SK-N-SH (cell line): ENCODE measurements at regions not wholly inside any gene's neighbourhood (a gene's known extent, or its start where the extent isn't known, plus 50 kb on each side); places are given as distances from the start of the nearest gene placed in this dataset.

Source experiments
- CTCF ChIA-PET: fragments of 300-600, 350-600 bp; formaldehyde crosslinking; extraction: SDS; loops from one replicate; lab custom pipeline; 2021; lab: Yijun Ruan, JAX
- POLR2A ChIA-PET: fragments of 350-600 bp; sonication (Branson Sonifier 250); formaldehyde crosslinking; extraction: SDS; loops from one replicate; lab custom pipeline; 2020; ENCODE audit warnings: antibody characterized with exemption, inconsistent platforms; lab: Yijun Ruan, JAX
- DNase-seq: peaks from one replicate; pipeline ENCODE4 v3.0.0; 2012
- H2AFZ ChIP-seq: fragments of 200-600 bp; sonication (generic); 2 replicates; pipeline ENCODE4 v1.8.1; 2016; ENCODE audit warnings: antibody characterized with exemption, mild to moderate bottlenecking, low read depth
- H3F3A ChIP-seq: fragments of 200-600 bp; sonication (generic); replicated peaks from 2 replicates; pipeline ENCODE3; 2016; ENCODE audit warnings: antibody characterized with exemption, mild to moderate bottlenecking; ENCODE audit not compliant: insufficient read depth
- H3K27ac ChIP-seq, 2 experiments: fragments of 200-500 bp in 1 of 2; fragments of 200-600 bp in 1 of 2; sonication (Bioruptor generic) in 1 of 2; sonication (generic), shearing (Covaris generic) in 1 of 2; 2 replicates each; pipeline versions ENCODE4 v1.5.1 to v1.6.1; 2014 to 2016; ENCODE audit warnings: low read depth in 2 of 2, inconsistent platforms in 1 of 2, low read length in 1 of 2, mild to moderate bottlenecking in 1 of 2, mixed read lengths in 1 of 2
- H3K27me3 ChIP-seq: fragments of 200-600 bp; sonication (generic), shearing (Covaris generic); 2 replicates; pipeline ENCODE4 v1.6.1; 2016; ENCODE audit warnings: mixed run types; ENCODE audit not compliant: insufficient read depth
- H3K36me3 ChIP-seq, 2 experiments: fragments of 200-500 bp in 1 of 2; fragments of 200-600 bp in 1 of 2; sonication (Bioruptor generic) in 1 of 2; sonication (generic) in 1 of 2; replicated peaks in 1 of 2; 2 replicates each; pipeline versions ENCODE3 to v1.5.1; 2014 to 2016; ENCODE audit warnings: low read length in 1 of 2, mild to moderate bottlenecking in 1 of 2; ENCODE audit not compliant: insufficient read depth in 2 of 2, control insufficient read depth in 1 of 2
- H3K4me1 ChIP-seq, 2 experiments: fragments of 200-500 bp in 1 of 2; fragments of 200-600 bp in 1 of 2; sonication (Bioruptor generic) in 1 of 2; sonication (generic), shearing (Covaris generic) in 1 of 2; 2 replicates each; pipeline versions ENCODE4 v1.5.1 to v1.6.1; 2014 to 2016; ENCODE audit warnings: low read depth in 1 of 2, low read length in 1 of 2, mixed run types in 1 of 2; ENCODE audit not compliant: insufficient read depth in 2 of 2, control insufficient read depth in 1 of 2
- H3K4me2 ChIP-seq: fragments of 200-600 bp; sonication (generic), shearing (Covaris generic); 2 replicates; pipeline ENCODE4 v1.6.1; 2017; ENCODE audit warnings: mixed run types
- H3K4me3 ChIP-seq, 2 experiments: fragments of 200-500 bp in 1 of 2; fragments of 200-600 bp in 1 of 2; sonication (Bioruptor generic) in 1 of 2; sonication (generic), shearing (Covaris generic) in 1 of 2; 2 replicates each; pipeline versions ENCODE4 v1.5.1 to v1.8.1; 2014 to 2016; ENCODE audit warnings: low read depth in 2 of 2, inconsistent platforms in 1 of 2, low read length in 1 of 2, mild to moderate bottlenecking in 1 of 2, mixed read lengths in 1 of 2, moderate library complexity in 1 of 2
- H3K79me2 ChIP-seq: fragments of 200-600 bp; sonication (generic); 2 replicates; pipeline ENCODE4 v1.8.1; 2017; ENCODE audit warnings: mild to moderate bottlenecking; ENCODE audit not compliant: insufficient read depth
- H3K9ac ChIP-seq: fragments of 200-600 bp; sonication (generic); 2 replicates; pipeline ENCODE4 v1.6.1; 2017; ENCODE audit warnings: mixed run types
- H3K9me2 ChIP-seq: fragments of 200-600 bp; sonication (generic); 2 replicates; pipeline ENCODE4 v1.6.1; 2017; ENCODE audit warnings: mixed run types
- H3K9me3 ChIP-seq: fragments of 200-600 bp; sonication (generic); 2 replicates; pipeline ENCODE4 v1.6.1; 2017; ENCODE audit warnings: mixed run types, mild to moderate bottlenecking, moderate library complexity
- H4K20me1 ChIP-seq: fragments of 200-600 bp; sonication (generic); 2 replicates; pipeline ENCODE4 v1.6.1; 2017; ENCODE audit warnings: mild to moderate bottlenecking, mixed run types; ENCODE audit not compliant: insufficient read depth
- ELF1 ChIP-seq: IDR thresholded peaks from 2 replicates; pipeline ENCODE4 v1.4.0; 2012
- EP300 ChIP-seq, 2 experiments: IDR thresholded peaks; 2 replicates each; pipeline versions ENCODE4 v1.4.0 to v1.6.1; 2012; ENCODE audit warnings: borderline replicate concordance in 1 of 2, low read depth in 1 of 2, low read length in 1 of 2
- GABPA ChIP-seq: IDR thresholded peaks from 2 replicates; pipeline ENCODE4 v1.4.0; 2012; ENCODE audit warnings: low read depth, mild to moderate bottlenecking
- IRF3 ChIP-seq: fragments of 150-350 bp; IDR thresholded peaks from 2 replicates; pipeline ENCODE4 v1.6.1; 2016; ENCODE audit warnings: mild to moderate bottlenecking, low read depth, low read length
- MXI1 ChIP-seq: IDR thresholded peaks from 2 replicates; pipeline ENCODE4 v1.6.1; 2012; ENCODE audit warnings: mild to moderate bottlenecking, low read depth, low read length, improper control_type of control experiment
- NFIC ChIP-seq: IDR thresholded peaks from 2 replicates; pipeline ENCODE4 v1.4.0; 2012; ENCODE audit warnings: borderline replicate concordance
- PBX3 ChIP-seq: IDR thresholded peaks from 2 replicates; pipeline ENCODE4; 2012
- RCOR1 ChIP-seq: fragments of 150-350 bp; IDR thresholded peaks from 2 replicates; pipeline ENCODE4 v1.6.1; 2017; ENCODE audit warnings: antibody characterized with exemption, low read length
- SMC3 ChIP-seq: IDR thresholded peaks from 2 replicates; pipeline ENCODE4 v1.6.1; 2012; ENCODE audit warnings: low read depth, low read length, improper control_type of control experiment
- TCF12 ChIP-seq: IDR thresholded peaks from 2 replicates; pipeline ENCODE4 v1.4.0; 2012
- USF1 ChIP-seq: IDR thresholded peaks from 2 replicates; pipeline ENCODE4 v1.4.0; 2012; ENCODE audit warnings: low read depth, borderline replicate concordance
- YY1 ChIP-seq: IDR thresholded peaks from 2 replicates; pipeline ENCODE4 v1.4.0; 2012; ENCODE audit warnings: low read depth, mild to moderate bottlenecking
- WGBS: methylation state at CpG from one replicate; pipeline ENCODE4 v1.1.6; 2017; ENCODE audit warnings: low lambda C conversion rate; 5-methylcytosine and 5-hydroxymethylcytosine counted together
- TF ChIP-seq, protein P1 (sequence below): IDR thresholded peaks from 2 replicates; pipeline ENCODE4 v1.4.0; 2012; ENCODE audit warnings: low read depth, borderline replicate concordance

DNA sequence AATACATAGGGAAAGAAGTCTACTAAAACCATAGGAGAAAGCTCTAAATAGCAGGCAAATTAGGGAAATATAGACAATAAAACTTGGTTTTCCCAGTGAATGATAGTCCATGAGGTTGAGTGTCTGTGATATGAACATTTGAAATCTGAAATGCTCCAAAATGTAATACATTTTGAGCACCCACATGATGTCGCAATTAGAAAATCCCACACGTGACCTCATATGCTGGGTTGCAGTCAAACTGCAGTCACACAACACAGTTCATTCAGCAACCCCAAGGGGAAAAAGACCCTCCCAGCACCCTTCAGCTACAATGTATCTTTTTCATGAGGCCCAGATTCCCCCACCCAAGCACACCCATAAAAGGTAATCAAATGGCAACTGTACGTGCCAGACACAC is 155.6 kb downstream of the BTC start:
- no peak overlapping the region for H3K4me3 ChIP-seq
- no peak overlapping the region for H3K9ac ChIP-seq
- WGBS: 12% methylated on average over 3 of the region's 3 CpGs
- no peak overlapping the region for H2AFZ ChIP-seq
- peaks cover 12% of the 10 kb centered on the region for H3F3A ChIP-seq
- H3K4me2 ChIP-seq: no peak overlapping the region
- POLR2A ChIA-PET: no interaction called here
- no peak overlapping the region for H3K27ac ChIP-seq
- H3K27me3 ChIP-seq: peaks cover 23% of the 10 kb centered on the region; the same call in 1 of the 2 replicates
- no peaks in the 10 kb centered on the region for H3K79me2 ChIP-seq
- H3K9me2 ChIP-seq: no peaks in the 10 kb centered on the region
- no peaks in the 10 kb centered on the region; the same call in 1 of the 2 replicates for H3K9me3 ChIP-seq
- H4K20me1 ChIP-seq: no peaks in the 10 kb centered on the region
- CTCF ChIA-PET: no interaction called here
- DNase-seq: no peak
- TF ChIP-seq ELF1: no peak
- TF ChIP-seq MXI1: no peak
- no peaks in the 10 kb centered on the region for H3K36me3 ChIP-seq
- H3K4me1 ChIP-seq: 0 out of 4 replicates have a peak, but pooled peaks cover 0 to 4% of the 10 kb centered on the region in 2 experiments

- POLR2A ChIA-PET: no interaction called here
- no peaks in the 10 kb centered on the region for H3K36me3 ChIP-seq
- CTCF ChIA-PET: no interaction called here
- peaks cover 12% of the 10 kb centered on the region for H3F3A ChIP-seq
- H3K4me2 ChIP-seq: no peak overlapping the region
- no peak overlapping the region for H2AFZ ChIP-seq
- H3K9me3 ChIP-seq: peaks cover 4% of the 10 kb centered on the region
- H3K4me3 ChIP-seq: no peak overlapping the region
- TF ChIP-seq NFIC (0 out of 2 replicates have a peak, but pooled peaks have one; percentile 25), TCF12 (0 out of 2 replicates have a peak, but pooled peaks have one; percentile 33), SMC3 (no peak), PBX3 (peak; percentile 51)
- H3K4me1 ChIP-seq: 0 out of 4 replicates have a peak, but pooled peaks cover 0 to 4% of the 10 kb centered on the region in 2 experiments
- H3K27ac ChIP-seq: no peak overlapping the region
- DNase-seq: no peak
- peaks cover 18% of the 10 kb centered on the region; the same call in 1 of the 2 replicates for H3K27me3 ChIP-seq
- no peaks in the 10 kb centered on the region for H3K79me2 ChIP-seq
- H3K9me2 ChIP-seq: no peaks in the 10 kb centered on the region
- H4K20me1 ChIP-seq: no peaks in the 10 kb centered on the region
- no peak overlapping the region for H3K9ac ChIP-seq
- 14% methylated on average over 4 of the region's 4 CpGs for WGBS
Observed at GRCh38 chr4:74640111-74640903, 154.0 kb downstream of the BTC start.

GRCh38 chr4:74642006-74642405 is 152.3 kb downstream of the BTC start:
- no peaks in the 10 kb centered on the region for H4K20me1 ChIP-seq
- WGBS: 13% methylated on average over 1 of the region's 1 CpG
- no peak overlapping the region for H2AFZ ChIP-seq
- ChIA-PET CTCF (no interaction called here), POLR2A (no interaction called here)
- H3K79me2 ChIP-seq: no peaks in the 10 kb centered on the region
- H3K9me2 ChIP-seq: no peaks in the 10 kb centered on the region
- DNase-seq: no peak
- TF ChIP-seq, protein P1, sequence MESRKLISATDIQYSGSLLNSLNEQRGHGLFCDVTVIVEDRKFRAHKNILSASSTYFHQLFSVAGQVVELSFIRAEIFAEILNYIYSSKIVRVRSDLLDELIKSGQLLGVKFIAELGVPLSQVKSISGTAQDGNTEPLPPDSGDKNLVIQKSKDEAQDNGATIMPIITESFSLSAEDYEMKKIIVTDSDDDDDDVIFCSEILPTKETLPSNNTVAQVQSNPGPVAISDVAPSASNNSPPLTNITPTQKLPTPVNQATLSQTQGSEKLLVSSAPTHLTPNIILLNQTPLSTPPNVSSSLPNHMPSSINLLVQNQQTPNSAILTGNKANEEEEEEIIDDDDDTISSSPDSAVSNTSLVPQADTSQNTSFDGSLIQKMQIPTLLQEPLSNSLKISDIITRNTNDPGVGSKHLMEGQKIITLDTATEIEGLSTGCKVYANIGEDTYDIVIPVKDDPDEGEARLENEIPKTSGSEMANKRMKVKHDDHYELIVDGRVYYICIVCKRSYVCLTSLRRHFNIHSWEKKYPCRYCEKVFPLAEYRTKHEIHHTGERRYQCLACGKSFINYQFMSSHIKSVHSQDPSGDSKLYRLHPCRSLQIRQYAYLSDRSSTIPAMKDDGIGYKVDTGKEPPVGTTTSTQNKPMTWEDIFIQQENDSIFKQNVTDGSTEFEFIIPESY: no peak
- TF ChIP-seq YY1 (no peak), IRF3 (no peak), PBX3 (no peak), EP300 (IDR thresholded peaks at IDR 0.05; ENCODE audit: borderline replicate concordance in 1 of 2, low read depth in 1 of 2, low read length in 1 of 2) (no peak), RCOR1 (no peak), MXI1 (no peak), USF1 (no peak), GABPA (no peak)
- H3K9me3 ChIP-seq: peaks cover 4% of the 10 kb centered on the region
- no peak overlapping the region for H3K9ac ChIP-seq
- H3F3A ChIP-seq: peaks cover 12% of the 10 kb centered on the region
- peaks cover 18% of the 10 kb centered on the region; the same call in 1 of the 2 replicates for H3K27me3 ChIP-seq
- 0 out of 4 replicates have a peak, but pooled peaks cover 0 to 4% of the 10 kb centered on the region in 2 experiments for H3K4me1 ChIP-seq
- no peak overlapping the region for H3K4me2 ChIP-seq
- no peaks in the 10 kb centered on the region for H3K36me3 ChIP-seq
- H3K4me3 ChIP-seq: no peak overlapping the region
- no peak overlapping the region for H3K27ac ChIP-seq
